NCI-H345 (cell line): ENCODE measurements at regions not wholly inside any gene's neighbourhood (a gene's known extent, or its start where the extent isn't known, plus 50 kb on each side); places are given as distances from the start of the nearest gene placed in this dataset.
"Not testable (repeated sequence)": the region's sequence is repeated elsewhere in the genome, so short reads cannot be mapped to it uniquely, and the experiment has no call there.

Experiments used
- DNase-seq: peaks from one replicate; lab custom pipeline; 2025; lab: John Stamatoyannopoulos, UW

GRCh38 chr3:145176907-145177306, 984.1 kb downstream of the PLOD2 start:
- DNase-seq = no peak

DNA sequence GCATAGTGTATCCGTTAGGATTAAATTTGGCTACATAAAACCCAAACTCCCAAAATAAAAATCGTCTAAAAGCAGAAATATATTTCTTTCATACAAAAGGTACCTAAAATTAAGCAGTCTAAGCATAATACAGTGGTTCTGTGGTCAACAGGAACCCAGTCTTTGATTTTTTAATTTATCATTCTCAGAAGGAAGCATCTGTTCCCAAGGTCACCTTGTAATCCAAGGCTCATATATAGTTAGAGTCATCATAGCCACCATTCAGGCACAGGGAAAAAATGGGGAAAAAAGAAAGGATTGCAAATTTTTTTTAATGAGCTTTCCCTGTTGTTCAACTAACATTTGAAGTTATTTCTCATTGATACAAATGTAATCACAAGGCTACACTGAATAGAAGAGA, 983.2 kb downstream of the PLOD2 start:
- no peak for DNase-seq

- no peak for DNase-seq
Measured at GRCh38 chr3:145182196-145182911, 978.6 kb downstream of the PLOD2 start.

DNA sequence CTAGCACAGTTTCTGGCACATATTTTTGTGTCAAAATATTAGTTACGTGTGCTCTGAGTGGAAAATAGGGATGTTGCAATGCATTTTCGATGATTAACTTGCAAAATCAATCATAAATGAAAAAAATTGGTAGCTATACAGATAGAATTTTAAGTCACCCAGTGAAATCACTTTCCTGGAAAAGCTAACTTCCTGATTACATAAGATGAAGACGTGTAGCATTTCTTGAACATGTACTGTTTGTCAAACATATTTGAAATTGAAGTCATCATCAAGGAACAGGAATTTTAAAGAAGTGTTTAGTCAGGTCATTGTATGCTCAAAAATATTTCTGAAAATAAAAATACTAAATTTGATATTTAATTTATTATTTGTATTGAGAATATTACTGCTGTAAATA, 977.7 kb downstream of the PLOD2 start:
- no peak for DNase-seq

- no peak for DNase-seq
Measured at GRCh38 chr3:145188079-145188770, 972.8 kb downstream of the PLOD2 start.

DNA sequence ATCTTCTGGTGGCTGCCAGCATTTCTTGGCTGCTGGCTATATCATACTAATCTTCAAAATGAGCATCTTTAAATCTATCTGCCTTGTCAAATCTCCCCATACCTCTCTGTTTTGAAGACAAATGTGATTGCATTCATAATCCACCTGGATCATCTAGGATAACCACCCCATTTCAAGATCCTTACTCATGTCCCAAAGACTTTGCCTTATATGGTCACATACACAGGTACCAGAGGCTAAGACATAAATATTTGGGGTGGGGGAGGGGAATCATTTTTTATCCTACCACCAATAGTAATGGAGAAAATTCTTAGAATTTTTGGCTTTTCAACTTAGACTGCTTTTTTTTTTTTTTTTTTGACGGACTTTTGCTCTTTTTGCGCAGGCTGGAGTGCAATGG, 970.8 kb downstream of the PLOD2 start:
- no peak for DNase-seq

GRCh38 chr3:145190761-145191160, 970.2 kb downstream of the PLOD2 start:
- DNase-seq = no peak

GRCh38 chr3:145191543-145191942, 969.4 kb downstream of the PLOD2 start:
- no peak for DNase-seq

- no peak for DNase-seq
Measured at GRCh38 chr3:145197051-145197820, 963.7 kb downstream of the PLOD2 start.

- no peak for DNase-seq
Measured at GRCh38 chr3:145197821-145198220, 963.2 kb downstream of the PLOD2 start.

- no peak for DNase-seq
Measured at GRCh38 chr3:145209561-145209960, 951.4 kb downstream of the PLOD2 start.

- peak; percentile 0 for DNase-seq
Measured at GRCh38 chr3:145219355-145220235, 941.4 kb downstream of the PLOD2 start.

- DNase-seq = no peak
Measured at GRCh38 chr3:145224886-145225285, 936.1 kb downstream of the PLOD2 start.

- DNase-seq = no peak
Measured at GRCh38 chr3:145243875-145244274, 917.1 kb downstream of the PLOD2 start.

- no peak for DNase-seq
Measured at GRCh38 chr3:145244327-145244726, 916.7 kb downstream of the PLOD2 start.

DNA sequence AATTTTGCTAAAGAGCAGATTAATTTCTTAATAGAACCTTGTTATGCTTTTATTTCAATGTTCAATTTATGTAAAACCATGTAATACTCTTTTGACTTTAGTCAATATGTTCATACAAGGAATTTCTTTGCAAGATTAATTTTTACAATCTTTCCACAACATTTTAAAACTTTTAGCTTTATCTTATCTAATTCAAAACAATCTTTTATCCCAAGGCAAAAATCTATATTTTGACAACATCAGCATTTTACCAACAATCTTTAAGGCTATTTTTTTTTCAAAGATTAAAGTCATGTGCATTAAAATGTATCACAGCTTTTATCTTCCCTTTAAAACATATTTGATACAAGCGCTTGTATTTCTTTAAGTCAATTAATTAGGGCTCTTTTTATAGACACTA, 914.7 kb downstream of the PLOD2 start:
- DNase-seq = no peak

DNA sequence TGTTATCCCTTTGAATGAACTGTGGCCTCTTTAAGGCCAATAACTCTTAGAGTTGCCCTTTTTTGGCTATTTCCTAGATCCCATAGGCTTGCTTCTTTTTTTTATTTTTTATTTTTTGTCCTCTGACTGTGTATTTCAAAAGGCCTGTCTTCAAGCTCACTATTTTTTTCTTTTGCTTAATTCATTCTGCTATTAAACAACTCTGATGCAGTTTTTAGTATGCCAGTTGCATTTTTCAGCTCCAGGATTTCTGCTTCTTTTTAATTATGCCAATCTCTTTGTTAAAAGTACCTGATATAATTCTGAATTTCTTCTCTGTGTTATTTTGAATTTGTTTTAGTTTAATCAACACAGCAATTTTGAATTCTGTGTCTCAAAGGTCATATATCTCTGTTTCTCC, 912.1 kb downstream of the PLOD2 start:
- no peak for DNase-seq

DNA sequence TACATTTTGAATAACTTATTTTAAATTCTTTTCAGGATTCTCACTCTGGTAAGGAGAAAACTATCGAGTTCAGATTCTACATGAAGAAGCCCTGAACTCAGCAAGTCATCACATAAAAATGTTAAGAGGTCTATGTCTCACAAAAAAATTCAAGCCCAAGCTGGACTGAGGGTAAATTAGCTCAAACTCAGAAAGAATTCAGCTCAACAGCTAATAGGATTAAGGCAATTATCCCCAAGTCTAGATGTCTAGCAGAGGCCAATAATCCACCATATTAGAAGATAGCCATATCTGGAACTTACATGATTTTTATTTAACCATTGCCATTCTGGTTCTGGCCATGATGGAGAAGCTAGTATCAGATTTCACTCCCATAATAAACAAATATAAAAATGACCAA, 909.7 kb downstream of the PLOD2 start:
- no peak for DNase-seq

DNA sequence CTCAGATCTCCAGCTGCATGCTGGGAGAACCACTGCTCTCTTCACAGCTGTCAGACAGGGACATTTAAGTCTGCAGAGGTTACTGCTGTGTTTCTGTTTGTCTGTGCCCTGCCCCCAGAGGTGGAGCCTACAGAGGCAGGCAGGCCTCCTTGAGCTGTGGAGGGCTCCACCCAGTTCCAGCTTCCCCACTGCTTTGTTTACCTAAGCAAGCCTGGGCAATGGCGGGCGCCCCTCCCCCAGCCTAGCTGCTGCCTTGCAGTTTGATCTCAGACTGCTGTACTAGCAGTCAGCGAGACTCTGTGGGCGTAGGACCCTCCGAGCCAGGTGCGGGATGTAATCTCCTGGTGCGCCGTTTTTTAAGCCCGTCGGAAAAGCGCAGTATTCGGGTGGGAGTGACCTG, 903.0 kb downstream of the PLOD2 start:
- DNase-seq = not testable (repeated sequence)

GRCh38 chr3:145259166-145259880, 901.7 kb downstream of the PLOD2 start:
- no peak for DNase-seq

DNA sequence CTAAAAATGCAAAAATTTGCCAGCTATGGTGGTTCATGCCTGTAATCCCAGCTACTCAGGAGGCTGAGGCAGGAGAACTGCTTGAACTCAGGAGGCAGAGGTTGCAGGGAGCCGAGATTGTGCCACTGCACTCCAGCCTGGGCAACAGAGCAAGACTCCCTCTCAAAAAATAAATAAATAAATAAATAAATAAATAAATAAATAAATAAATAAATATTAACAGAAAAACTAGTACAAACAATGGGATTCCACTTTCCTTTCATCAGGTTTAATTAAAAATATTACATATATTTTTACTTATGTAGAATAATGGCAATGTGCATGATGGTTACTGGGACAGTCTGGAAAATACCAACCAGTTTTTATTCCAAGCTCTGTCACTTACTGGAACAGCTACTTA, 897.5 kb downstream of the PLOD2 start:
- not testable (repeated sequence) for DNase-seq
